GM18508 (cell line): ENCODE measurements at regions not wholly inside any gene's neighbourhood (a gene's known extent, or its start where the extent isn't known, plus 50 kb on each side); places are given as distances from the start of the nearest gene placed in this dataset.
A peak's percentile ranks its signal among the peaks of the same experiment; 100 is the strongest.
"Not testable (repeated sequence)": the region's sequence is repeated elsewhere in the genome, so short reads cannot be mapped to it uniquely, and the experiment has no call there.

Experiments
- ATAC-seq: cut with Tn5 transposase; IDR thresholded peaks from one replicate; pipeline ENCODE4 v1.9.1; 2021; ENCODE audit warnings: moderate number of reproducible peaks; ENCODE audit not compliant: insufficient read depth, unreplicated experiment

- no peak for ATAC-seq
Observed at GRCh38 chr15:92751528-92751927, 96.0 kb upstream of the FAM174B start.

- no peak for ATAC-seq
Observed at GRCh38 chr15:92753591-92753990, 98.0 kb upstream of the FAM174B start.

GRCh38 chr15:92763459-92763858, 107.9 kb upstream of the FAM174B start:
- no peak for ATAC-seq

GRCh38 chr15:92768131-92768530, 112.6 kb upstream of the FAM174B start:
- ATAC-seq, result not testable (repeated sequence)

GRCh38 chr15:92770641-92771040, 115.1 kb upstream of the FAM174B start:
- no peak for ATAC-seq

- ATAC-seq, result no peak
Observed at GRCh38 chr15:92772061-92772460, 116.5 kb upstream of the FAM174B start.

- ATAC-seq, result no peak
Observed at GRCh38 chr15:92772626-92773244, 117.2 kb upstream of the FAM174B start.

GRCh38 chr15:92773340-92773739, 117.8 kb upstream of the FAM174B start:
- no peak for ATAC-seq

- ATAC-seq, result no peak
Observed at GRCh38 chr15:92779874-92780273, 120.2 kb upstream of the CHD2 start.

GRCh38 chr15:92780843-92781242, 119.3 kb upstream of the CHD2 start:
- ATAC-seq, result no peak

- no peak for ATAC-seq
Observed at GRCh38 chr15:92781925-92782453, 118.1 kb upstream of the CHD2 start.

- ATAC-seq, result no peak
Observed at GRCh38 chr15:92787116-92787515, 113.0 kb upstream of the CHD2 start.

- no peak for ATAC-seq
Observed at GRCh38 chr15:92788196-92788595, 111.9 kb upstream of the CHD2 start.

- ATAC-seq, result not testable (repeated sequence)
Observed at GRCh38 chr15:92788793-92789192, 111.3 kb upstream of the CHD2 start.

GRCh38 chr15:92796161-92796611, 103.9 kb upstream of the CHD2 start:
- ATAC-seq, result no peak

GRCh38 chr15:92797168-92798052, 102.7 kb upstream of the CHD2 start:
- ATAC-seq, result peak; percentile 66

GRCh38 chr15:92800013-92800412, 100.1 kb upstream of the CHD2 start:
- ATAC-seq, result no peak

GRCh38 chr15:92800416-92801055, 99.6 kb upstream of the CHD2 start:
- not testable (repeated sequence) for ATAC-seq

- ATAC-seq, result not testable (repeated sequence)
Observed at GRCh38 chr15:92801056-92801773, 98.9 kb upstream of the CHD2 start.

- no peak for ATAC-seq
Observed at GRCh38 chr15:92801774-92802464, 98.2 kb upstream of the CHD2 start.
